ENCODE measurements at regions not wholly inside any gene's neighbourhood (a gene's known extent, or its start where the extent isn't known, plus 50 kb on each side); places are given as distances from the start of the nearest gene placed in this dataset.

DNA sequence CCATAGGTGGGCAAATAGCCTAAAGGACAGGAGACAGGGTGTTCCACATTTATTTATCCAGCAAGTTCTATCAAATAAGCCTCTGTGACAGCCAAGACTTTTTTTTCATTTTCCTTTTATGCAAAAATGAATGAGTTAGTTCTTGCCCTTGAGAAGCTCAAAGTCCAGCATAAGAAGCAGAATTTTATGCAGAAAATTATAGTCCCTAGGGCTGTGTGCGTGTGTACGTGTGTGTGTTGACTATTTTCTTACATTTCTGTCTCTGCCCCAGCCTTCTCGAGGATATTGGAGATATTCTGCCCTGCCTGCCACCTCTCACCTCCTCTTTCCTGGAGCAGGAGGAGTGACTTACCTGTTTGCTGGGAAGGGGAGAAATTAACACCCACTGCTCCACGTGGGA, 221.9 kb downstream of the SREK1 start (continued):
- no peak for TF ChIP-seq TBP (IDR thresholded peaks at IDR 0.05; ENCODE audit: low read depth, low read length)
